ENCODE measurements at regions not wholly inside any gene's neighbourhood (a gene's known extent, or its start where the extent isn't known, plus 50 kb on each side); places are given as distances from the start of the nearest gene placed in this dataset.

- CTCF ChIA-PET = interaction anchor here (1.2 kb wide), 1 partner anchor 9 kb away, joined by 5 read pairs; no protein-coding TSS in a partner anchor
- peaks cover 7% of the 10 kb centered on the region for H3K36me3 Mint-ChIP-seq (ENCODE audit: insufficient read depth, unreplicated experiment)
- DNase-seq (ENCODE audit: unreplicated experiment) = no peak
- BruUV-seq (replicated peaks) = no TSS peak
- peaks cover 22% of the 10 kb centered on the region for H3K4me1 Mint-ChIP-seq (ENCODE audit: insufficient read depth, unreplicated experiment)
- intact Hi-C loops (cut with micrococcal nuclease) = loop anchor here (5.0 kb wide), 1 partner anchor 429 kb away; no protein-coding TSS in a partner anchor
- no peak for TF ChIP-seq CTCF (IDR thresholded peaks at IDR 0.05; ENCODE audit: unreplicated experiment)
- no peaks in the 10 kb centered on the region for H3K9me3 Mint-ChIP-seq (ENCODE audit: unreplicated experiment)
- no peak overlapping the region for H3K27ac Mint-ChIP-seq (ENCODE audit: low read depth, unreplicated experiment)
- no peak overlapping the region for H3K4me3 Mint-ChIP-seq (ENCODE audit: unreplicated experiment)
- POLR2A ChIA-PET = interaction anchor here (0.7 kb wide), 1 partner anchor 12 kb away, joined by 3 read pairs; no protein-coding TSS in a partner anchor
- H3K27me3 Mint-ChIP-seq (ENCODE audit: insufficient read depth, unreplicated experiment) = no peaks in the 10 kb centered on the region
Measured at GRCh38 chr21:20452935-20453334, 545.3 kb upstream of the NCAM2 start.

GRCh38 chr21:20459838-20460237 is 538.4 kb upstream of the NCAM2 start:
- no peak overlapping the region for H3K4me3 Mint-ChIP-seq (ENCODE audit: unreplicated experiment)
- DNase-seq (ENCODE audit: unreplicated experiment) = peak; percentile 29
- no TSS peak for BruUV-seq (replicated peaks)
- no peak for TF ChIP-seq CTCF (IDR thresholded peaks at IDR 0.05; ENCODE audit: unreplicated experiment)
- no peaks in the 10 kb centered on the region for H3K27me3 Mint-ChIP-seq (ENCODE audit: insufficient read depth, unreplicated experiment)
- H3K9me3 Mint-ChIP-seq (ENCODE audit: unreplicated experiment) = peaks cover 14% of the 10 kb centered on the region
- no peaks in the 10 kb centered on the region for H3K4me1 Mint-ChIP-seq (ENCODE audit: insufficient read depth, unreplicated experiment)
- POLR2A ChIA-PET = no interaction called here
- no peak overlapping the region for H3K27ac Mint-ChIP-seq (ENCODE audit: low read depth, unreplicated experiment)
- intact Hi-C loops (cut with micrococcal nuclease) = no loop called here
- no peaks in the 10 kb centered on the region for H3K36me3 Mint-ChIP-seq (ENCODE audit: insufficient read depth, unreplicated experiment)
- CTCF ChIA-PET = interaction anchor here (1.6 kb wide), 1 partner anchor 16 kb away, joined by 6 read pairs; no protein-coding TSS in a partner anchor

- Mint-ChIP-seq H3K4me1 (ENCODE audit: insufficient read depth, unreplicated experiment) (peaks cover 5% of the 10 kb centered on the region), H3K27me3 (ENCODE audit: insufficient read depth, unreplicated experiment) (no peaks in the 10 kb centered on the region), H3K9me3 (ENCODE audit: unreplicated experiment) (peaks cover 14% of the 10 kb centered on the region), H3K27ac (ENCODE audit: low read depth, unreplicated experiment) (no peak overlapping the region), H3K36me3 (ENCODE audit: insufficient read depth, unreplicated experiment) (no peaks in the 10 kb centered on the region), H3K4me3 (ENCODE audit: unreplicated experiment) (no peak overlapping the region)
- no TSS peak for BruUV-seq (replicated peaks)
- CTCF ChIA-PET = no interaction called here
- POLR2A ChIA-PET = no interaction called here
- DNase-seq (ENCODE audit: unreplicated experiment) = no peak
- intact Hi-C loops (cut with micrococcal nuclease) = no loop called here
- no peak for TF ChIP-seq CTCF (IDR thresholded peaks at IDR 0.05; ENCODE audit: unreplicated experiment)
Measured at GRCh38 chr21:20463362-20463761, 534.8 kb upstream of the NCAM2 start.

GRCh38 chr21:20469361-20469760 is 528.8 kb upstream of the NCAM2 start:
- intact Hi-C loops (cut with micrococcal nuclease) = no loop called here
- ChIA-PET POLR2A (no interaction called here), CTCF (no interaction called here)
- no peak for DNase-seq (ENCODE audit: unreplicated experiment)
- TF ChIP-seq CTCF (IDR thresholded peaks at IDR 0.05; ENCODE audit: unreplicated experiment) = no peak
- no peaks in the 10 kb centered on the region for H3K36me3 Mint-ChIP-seq (ENCODE audit: insufficient read depth, unreplicated experiment)
- BruUV-seq (replicated peaks) = no TSS peak
- no peak overlapping the region for H3K4me3 Mint-ChIP-seq (ENCODE audit: unreplicated experiment)
- H3K27me3 Mint-ChIP-seq (ENCODE audit: insufficient read depth, unreplicated experiment) = no peaks in the 10 kb centered on the region
- peaks cover 10% of the 10 kb centered on the region for H3K4me1 Mint-ChIP-seq (ENCODE audit: insufficient read depth, unreplicated experiment)
- no peak overlapping the region for H3K27ac Mint-ChIP-seq (ENCODE audit: low read depth, unreplicated experiment)
- peaks cover 7% of the 10 kb centered on the region for H3K9me3 Mint-ChIP-seq (ENCODE audit: unreplicated experiment)
